ENCODE measurements at regions not wholly inside any gene's neighbourhood (a gene's known extent, or its start where the extent isn't known, plus 50 kb on each side); places are given as distances from the start of the nearest gene placed in this dataset.

GRCh38 chr11:31883435-31883834 lies 72.3 kb upstream of the PAX6 start:
- no peaks in the 10 kb centered on the region for H3K4me1 Mint-ChIP-seq (ENCODE audit: low read depth)
- no peaks in the 10 kb centered on the region for H3K36me3 Mint-ChIP-seq (ENCODE audit: low read depth)
- no peaks in the 10 kb centered on the region for H3K27me3 Mint-ChIP-seq (ENCODE audit: low read depth)
- DNase-seq (ENCODE audit: low spot score), result no peak
- no peak overlapping the region for H3K27ac Mint-ChIP-seq
- no peaks in the 10 kb centered on the region for H3K9me3 Mint-ChIP-seq
- no peak overlapping the region for H3K4me3 Mint-ChIP-seq

GRCh38 chr11:31882951-31883392 lies 71.8 kb upstream of the PAX6 start:
- Mint-ChIP-seq H3K36me3 (ENCODE audit: low read depth) (no peaks in the 10 kb centered on the region), H3K4me1 (ENCODE audit: low read depth) (no peaks in the 10 kb centered on the region), H3K9me3 (no peaks in the 10 kb centered on the region), H3K4me3 (no peak overlapping the region), H3K27me3 (ENCODE audit: low read depth) (no peaks in the 10 kb centered on the region), H3K27ac (no peak overlapping the region)
- no peak for DNase-seq (ENCODE audit: low spot score)

GRCh38 chr11:31881825-31882224 lies 70.7 kb upstream of the PAX6 start:
- Mint-ChIP-seq H3K4me3 (no peak overlapping the region), H3K27ac (no peak overlapping the region), H3K36me3 (ENCODE audit: low read depth) (no peaks in the 10 kb centered on the region), H3K9me3 (no peaks in the 10 kb centered on the region), H3K27me3 (ENCODE audit: low read depth) (peaks cover under 1% of the 10 kb centered on the region), H3K4me1 (ENCODE audit: low read depth) (no peaks in the 10 kb centered on the region)
- DNase-seq (ENCODE audit: low spot score), result no peak

GRCh38 chr11:31879681-31880080 lies 68.6 kb upstream of the PAX6 start:
- no peak for DNase-seq (ENCODE audit: low spot score)
- Mint-ChIP-seq H3K36me3 (ENCODE audit: low read depth) (no peaks in the 10 kb centered on the region), H3K9me3 (no peaks in the 10 kb centered on the region), H3K27ac (no peak overlapping the region), H3K4me1 (ENCODE audit: low read depth) (no peaks in the 10 kb centered on the region), H3K4me3 (no peak overlapping the region), H3K27me3 (ENCODE audit: low read depth) (peaks cover 12% of the 10 kb centered on the region)

- Mint-ChIP-seq H3K4me1 (ENCODE audit: low read depth) (no peaks in the 10 kb centered on the region), H3K4me3 (no peak overlapping the region), H3K36me3 (ENCODE audit: low read depth) (no peaks in the 10 kb centered on the region), H3K27me3 (ENCODE audit: low read depth) (peaks cover 15% of the 10 kb centered on the region), H3K9me3 (no peaks in the 10 kb centered on the region), H3K27ac (no peak overlapping the region)
- DNase-seq (ENCODE audit: low spot score), result no peak
These were observed 66.7 kb upstream of the PAX6 start for GRCh38 chr11:31877863-31878262.

GRCh38 chr11:31877083-31877482 lies 66.0 kb upstream of the PAX6 start:
- Mint-ChIP-seq H3K27me3 (ENCODE audit: low read depth) (peaks cover 15% of the 10 kb centered on the region), H3K36me3 (ENCODE audit: low read depth) (no peaks in the 10 kb centered on the region), H3K27ac (no peak overlapping the region), H3K4me3 (no peak overlapping the region), H3K9me3 (no peaks in the 10 kb centered on the region), H3K4me1 (ENCODE audit: low read depth) (no peaks in the 10 kb centered on the region)
- DNase-seq (ENCODE audit: low spot score), result no peak

- H3K27me3 Mint-ChIP-seq (ENCODE audit: low read depth), result peaks cover 17% of the 10 kb centered on the region
- no peak overlapping the region for H3K4me3 Mint-ChIP-seq
- no peak overlapping the region for H3K27ac Mint-ChIP-seq
- H3K9me3 Mint-ChIP-seq, result no peaks in the 10 kb centered on the region
- no peaks in the 10 kb centered on the region for H3K36me3 Mint-ChIP-seq (ENCODE audit: low read depth)
- DNase-seq (ENCODE audit: low spot score), result no peak
- no peaks in the 10 kb centered on the region for H3K4me1 Mint-ChIP-seq (ENCODE audit: low read depth)
These were observed 64.9 kb upstream of the PAX6 start for GRCh38 chr11:31875866-31876560.

GRCh38 chr11:31874631-31875191 lies 63.6 kb upstream of the PAX6 start:
- DNase-seq (ENCODE audit: low spot score), result no peak
- Mint-ChIP-seq H3K36me3 (ENCODE audit: low read depth) (no peaks in the 10 kb centered on the region), H3K4me1 (ENCODE audit: low read depth) (no peaks in the 10 kb centered on the region), H3K27me3 (ENCODE audit: low read depth) (peaks cover 18% of the 10 kb centered on the region), H3K27ac (no peak overlapping the region), H3K4me3 (no peak overlapping the region), H3K9me3 (no peaks in the 10 kb centered on the region)

GRCh38 chr11:31873124-31873523 lies 62.0 kb upstream of the PAX6 start:
- DNase-seq (ENCODE audit: low spot score), result no peak
- Mint-ChIP-seq H3K9me3 (no peaks in the 10 kb centered on the region), H3K27ac (no peak overlapping the region), H3K27me3 (ENCODE audit: low read depth) (peaks cover 18% of the 10 kb centered on the region), H3K4me3 (no peak overlapping the region), H3K36me3 (ENCODE audit: low read depth) (no peaks in the 10 kb centered on the region), H3K4me1 (ENCODE audit: low read depth) (no peaks in the 10 kb centered on the region)

- Mint-ChIP-seq H3K4me3 (no peak overlapping the region), H3K27me3 (ENCODE audit: low read depth) (peaks cover 18% of the 10 kb centered on the region), H3K36me3 (ENCODE audit: low read depth) (no peaks in the 10 kb centered on the region), H3K4me1 (ENCODE audit: low read depth) (no peaks in the 10 kb centered on the region), H3K27ac (no peak overlapping the region), H3K9me3 (no peaks in the 10 kb centered on the region)
- no peak for DNase-seq (ENCODE audit: low spot score)
These were observed 60.9 kb upstream of the PAX6 start for GRCh38 chr11:31872076-31872443.

GRCh38 chr11:31871310-31872075 lies 60.4 kb upstream of the PAX6 start:
- DNase-seq (ENCODE audit: low spot score), result no peak
- Mint-ChIP-seq H3K36me3 (ENCODE audit: low read depth) (no peaks in the 10 kb centered on the region), H3K4me3 (no peak overlapping the region), H3K27ac (no peak overlapping the region), H3K9me3 (no peaks in the 10 kb centered on the region), H3K4me1 (ENCODE audit: low read depth) (no peaks in the 10 kb centered on the region), H3K27me3 (ENCODE audit: low read depth) (peaks cover 14% of the 10 kb centered on the region)

GRCh38 chr11:31870609-31871309 lies 59.6 kb upstream of the PAX6 start:
- H3K4me3 Mint-ChIP-seq, result no peak overlapping the region
- no peaks in the 10 kb centered on the region for H3K36me3 Mint-ChIP-seq (ENCODE audit: low read depth)
- H3K27me3 Mint-ChIP-seq (ENCODE audit: low read depth), result peaks cover 10% of the 10 kb centered on the region
- no peaks in the 10 kb centered on the region for H3K9me3 Mint-ChIP-seq
- no peak for DNase-seq (ENCODE audit: low spot score)
- H3K4me1 Mint-ChIP-seq (ENCODE audit: low read depth), result no peaks in the 10 kb centered on the region
- no peak overlapping the region for H3K27ac Mint-ChIP-seq

- no peaks in the 10 kb centered on the region for H3K4me1 Mint-ChIP-seq (ENCODE audit: low read depth)
- DNase-seq (ENCODE audit: low spot score), result no peak
- no peaks in the 10 kb centered on the region for H3K36me3 Mint-ChIP-seq (ENCODE audit: low read depth)
- H3K9me3 Mint-ChIP-seq, result no peaks in the 10 kb centered on the region
- H3K4me3 Mint-ChIP-seq, result no peak overlapping the region
- no peak overlapping the region for H3K27ac Mint-ChIP-seq
- peaks cover 8% of the 10 kb centered on the region for H3K27me3 Mint-ChIP-seq (ENCODE audit: low read depth)
These were observed 58.9 kb upstream of the PAX6 start for GRCh38 chr11:31869986-31870385.
